Lower lobe of right lung (tissue), 2 donors: ENCODE measurements at regions not wholly inside any gene's neighbourhood (a gene's known extent, or its start where the extent isn't known, plus 50 kb on each side); places are given as distances from the start of the nearest gene placed in this dataset.

Experiments used
- ATAC-seq, 2 donors: fragments of 200-7000 bp; cut with Tn5 transposase; one replicate each; pipeline ENCODE4 v1.9.1; 2020 to 2022; ENCODE audit warnings: mild to moderate bottlenecking in 2 of 2, moderate library complexity in 2 of 2
- DNase-seq: peaks from one replicate; pipeline ENCODE4 v3.0.0-alpha.2; 2020
- H3K27ac ChIP-seq: fragments of 200-600 bp; one replicate; pipeline ENCODE4 v1.8.0; 2022
- H3K27me3 ChIP-seq: fragments of 200-600 bp; one replicate; pipeline ENCODE4 v1.8.0; 2022; ENCODE audit warnings: low read depth
- H3K36me3 ChIP-seq: fragments of 200-600 bp; one replicate; pipeline ENCODE4 v1.8.0; 2022; ENCODE audit warnings: mild to moderate bottlenecking
- H3K4me1 ChIP-seq: fragments of 200-600 bp; one replicate; pipeline ENCODE4 v1.8.0; 2022
- H3K4me3 ChIP-seq: fragments of 200-600 bp; one replicate; pipeline ENCODE4 v1.8.0; 2022; ENCODE audit warnings: mild to moderate bottlenecking
- H3K9me3 ChIP-seq: fragments of 200-600 bp; one replicate; pipeline ENCODE4 v1.8.0; 2022
- CTCF ChIP-seq: fragments of 200-600 bp; IDR thresholded peaks from one replicate; pipeline ENCODE4 v1.8.0; 2022; ENCODE audit warnings: antibody characterized with exemption, mild to moderate bottlenecking
- intact Hi-C: fragments of 100-400 bp; cut with DNase I; formaldehyde crosslinking; loops from one replicate; pipeline ENCODE4 v1.11.0; 2022
- donor health status: DM: no; HTN: yes; CAD: no; lungs with severe emphysema.

- H3K4me3 ChIP-seq: no peak overlapping the region
- intact Hi-C loops: no loop called here
- no peaks in the 10 kb centered on the region for H3K4me1 ChIP-seq
- no peak for ATAC-seq
- H3K27me3 ChIP-seq: no peaks in the 10 kb centered on the region
- no peaks in the 10 kb centered on the region for H3K9me3 ChIP-seq
- H3K36me3 ChIP-seq: no peaks in the 10 kb centered on the region
- DNase-seq: no peak
- no peak for TF ChIP-seq CTCF
- no peak overlapping the region for H3K27ac ChIP-seq
Observed at GRCh38 chr7:23945472-23945871, 235.5 kb downstream of the STK31 start.

- intact Hi-C loops: no loop called here
- no peak overlapping the region for H3K27ac ChIP-seq
- H3K27me3 ChIP-seq: no peaks in the 10 kb centered on the region
- ATAC-seq: no peak
- DNase-seq: no peak
- H3K4me3 ChIP-seq: no peak overlapping the region
- no peaks in the 10 kb centered on the region for H3K36me3 ChIP-seq
- no peaks in the 10 kb centered on the region for H3K9me3 ChIP-seq
- H3K4me1 ChIP-seq: no peaks in the 10 kb centered on the region
- TF ChIP-seq CTCF: no peak
Observed at GRCh38 chr7:23955145-23955544, 245.1 kb downstream of the STK31 start.

- H3K27ac ChIP-seq: no peak overlapping the region
- H3K9me3 ChIP-seq: no peaks in the 10 kb centered on the region
- no peaks in the 10 kb centered on the region for H3K36me3 ChIP-seq
- intact Hi-C loops: no loop called here
- DNase-seq: no peak
- no peaks in the 10 kb centered on the region for H3K27me3 ChIP-seq
- ATAC-seq: no peak
- no peaks in the 10 kb centered on the region for H3K4me1 ChIP-seq
- TF ChIP-seq CTCF: no peak
- H3K4me3 ChIP-seq: no peak overlapping the region
Observed at GRCh38 chr7:23955600-23956149, 245.7 kb downstream of the STK31 start.

- no peaks in the 10 kb centered on the region for H3K4me1 ChIP-seq
- TF ChIP-seq CTCF: no peak
- no peaks in the 10 kb centered on the region for H3K36me3 ChIP-seq
- ATAC-seq (no peak), DNase-seq (no peak)
- no peaks in the 10 kb centered on the region for H3K27me3 ChIP-seq
- no peak overlapping the region for H3K4me3 ChIP-seq
- H3K9me3 ChIP-seq: no peaks in the 10 kb centered on the region
- intact Hi-C loops: no loop called here
- no peak overlapping the region for H3K27ac ChIP-seq
Observed at GRCh38 chr7:23956772-23957576, 247.0 kb downstream of the STK31 start.

GRCh38 chr7:23959821-23960220, 249.8 kb downstream of the STK31 start:
- H3K27ac ChIP-seq: no peak overlapping the region
- H3K27me3 ChIP-seq: no peaks in the 10 kb centered on the region
- no peaks in the 10 kb centered on the region for H3K4me1 ChIP-seq
- H3K4me3 ChIP-seq: no peak overlapping the region
- no peaks in the 10 kb centered on the region for H3K9me3 ChIP-seq
- H3K36me3 ChIP-seq: no peaks in the 10 kb centered on the region
- DNase-seq: no peak
- intact Hi-C loops: no loop called here
- TF ChIP-seq CTCF: no peak
- ATAC-seq: no peak
